ENCODE measurements at regions not wholly inside any gene's neighbourhood (a gene's known extent, or its start where the extent isn't known, plus 50 kb on each side); places are given as distances from the start of the nearest gene placed in this dataset.

DNA sequence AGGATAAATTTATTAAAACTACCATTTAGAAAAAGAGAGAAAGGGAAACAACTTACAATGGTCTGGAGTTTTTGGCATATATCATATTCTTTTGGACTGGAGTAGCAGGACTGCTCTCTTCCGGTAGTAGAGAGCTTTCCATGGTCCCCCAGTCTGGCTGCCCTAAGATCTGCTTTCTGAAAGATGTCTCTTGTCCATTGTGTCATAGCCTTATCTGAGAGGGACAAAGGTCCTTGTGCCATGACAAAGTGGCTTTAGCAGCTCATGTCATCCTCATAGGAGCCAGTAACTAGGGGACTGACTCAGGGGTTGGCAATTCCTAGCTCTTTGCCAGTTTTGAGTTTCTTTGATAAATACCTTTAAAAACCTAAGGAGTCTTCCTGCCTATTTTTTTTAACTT lies 505.5 kb upstream of the ZEB2 start:
- CTCF ChIA-PET = interaction anchor here (0.6 kb wide), 1 partner anchor 971 kb away, joined by 5 read pairs; no protein-coding TSS in a partner anchor
- no peak for TF ChIP-seq CTCF (conservative IDR thresholded peaks at IDR 0.05; ENCODE audit: low read depth)
- POLR2A ChIA-PET (ENCODE audit: low non-redundant PET) = no interaction called here
- H3K27ac ChIP-seq = no peak overlapping the region
- no peak for DNase-seq (ENCODE audit: low spot score)

- TF ChIP-seq CTCF (conservative IDR thresholded peaks at IDR 0.05; ENCODE audit: low read depth) = no peak
- POLR2A ChIA-PET (ENCODE audit: low non-redundant PET) = no interaction called here
- no peak overlapping the region for H3K27ac ChIP-seq
- CTCF ChIA-PET = interaction anchor here (0.5 kb wide), 1 partner anchor 109 kb away, joined by 3 read pairs; no protein-coding TSS in a partner anchor
- no peak for DNase-seq (ENCODE audit: low spot score)
These were observed 503.5 kb upstream of the ZEB2 start for GRCh38 chr2:145023334-145023934.

DNA sequence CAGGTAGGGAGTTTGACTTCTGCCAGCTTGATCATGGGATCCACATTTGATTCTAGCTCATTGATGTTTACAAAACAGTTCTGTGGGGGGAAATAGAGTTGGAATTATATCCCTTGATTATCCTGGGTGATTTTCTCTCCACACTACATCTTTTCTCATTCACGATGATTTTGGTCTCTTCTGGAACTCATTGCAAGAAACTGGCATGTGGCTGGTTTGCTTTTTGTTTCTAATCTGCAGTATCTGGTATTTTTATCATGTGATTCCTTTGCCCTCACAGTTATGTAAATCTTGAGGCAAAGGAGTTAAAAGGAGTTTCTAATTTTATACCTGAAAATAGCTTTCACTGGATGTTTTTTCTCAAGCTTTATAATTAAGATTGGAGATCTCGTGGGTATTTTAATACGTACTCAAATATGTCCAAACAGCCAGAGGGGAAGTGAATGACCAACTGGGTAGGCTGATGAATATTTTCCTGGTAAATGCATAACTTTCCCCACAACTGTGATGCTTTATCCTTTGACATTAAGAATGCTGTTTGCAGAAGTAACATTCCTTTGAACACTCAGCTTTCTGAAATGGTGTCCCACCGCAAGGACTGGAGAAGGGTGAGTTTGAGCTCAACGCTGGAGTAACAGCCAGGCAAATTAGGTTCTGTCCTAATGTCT lies 502.9 kb upstream of the ZEB2 start:
- POLR2A ChIA-PET (ENCODE audit: low non-redundant PET) = no interaction called here

GRCh38 chr2:145021962-145022665 lies 502.2 kb upstream of the ZEB2 start:
- POLR2A ChIA-PET (ENCODE audit: low non-redundant PET) = no interaction called here
- DNase-seq (ENCODE audit: low spot score) = no peak

More for the DNA sequence above, 502.9 kb upstream of the ZEB2 start:
- no peak overlapping the region for H3K27ac ChIP-seq
- CTCF ChIA-PET = interaction anchor here (0.6 kb wide), 1 partner anchor 147 kb away, joined by 5 read pairs; no protein-coding TSS in a partner anchor
- no peak for DNase-seq (ENCODE audit: low spot score)
- no peak for TF ChIP-seq CTCF (conservative IDR thresholded peaks at IDR 0.05; ENCODE audit: low read depth)

GRCh38 chr2:145020694-145021093 lies 500.8 kb upstream of the ZEB2 start:
- H3K27ac ChIP-seq = no peak overlapping the region
- ChIA-PET CTCF (no interaction called here), POLR2A (ENCODE audit: low non-redundant PET) (no interaction called here)
- no peak for DNase-seq (ENCODE audit: low spot score)
- no peak for TF ChIP-seq CTCF (conservative IDR thresholded peaks at IDR 0.05; ENCODE audit: low read depth)

More at GRCh38 chr2:145021962-145022665, 502.2 kb upstream of the ZEB2 start:
- no peak for TF ChIP-seq CTCF (conservative IDR thresholded peaks at IDR 0.05; ENCODE audit: low read depth)
- CTCF ChIA-PET = interaction anchor here (0.6 kb wide), 1 partner anchor 148 kb away, joined by 5 read pairs; no protein-coding TSS in a partner anchor
- no peak overlapping the region for H3K27ac ChIP-seq

DNA sequence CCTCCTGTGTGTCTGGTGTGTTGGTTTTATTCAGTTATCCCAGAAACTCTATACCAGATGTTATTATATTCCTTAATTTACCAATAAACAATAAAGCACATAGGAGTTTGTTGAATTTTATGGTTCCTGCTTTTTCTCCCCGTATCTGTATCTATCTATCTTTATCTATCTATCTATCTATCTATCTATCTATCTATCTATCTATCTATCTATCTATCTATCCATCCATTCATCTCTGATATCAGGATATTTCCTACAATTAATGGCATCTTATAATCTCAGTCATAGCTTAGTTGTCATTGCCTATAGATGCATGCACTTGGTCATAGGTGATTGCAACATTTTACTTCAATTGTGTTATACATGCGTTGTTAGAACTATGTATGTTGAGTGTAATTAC lies 500.2 kb upstream of the ZEB2 start:
- H3K27ac ChIP-seq = no peak overlapping the region
- POLR2A ChIA-PET (ENCODE audit: low non-redundant PET) = no interaction called here

More for the DNA sequence above, 500.2 kb upstream of the ZEB2 start:
- DNase-seq (ENCODE audit: low spot score) = no peak
- no peak for TF ChIP-seq CTCF (conservative IDR thresholded peaks at IDR 0.05; ENCODE audit: low read depth)
- CTCF ChIA-PET = no interaction called here
